Left lung (tissue), 4 donors: ENCODE measurements at regions not wholly inside any gene's neighbourhood (a gene's known extent, or its start where the extent isn't known, plus 50 kb on each side); places are given as distances from the start of the nearest gene placed in this dataset.

Experiments used
- ATAC-seq: fragments of 200-7000 bp; cut with Tn5 transposase; one replicate; pipeline ENCODE4 v1.9.1; 2020; ENCODE audit warnings: moderate library complexity
- DNase-seq, 4 donors: peaks; one replicate each; pipeline ENCODE4 v3.0.0-alpha.2; 2013 to 2020
- H3K27ac ChIP-seq, 2 donors: fragments of 200-600 bp; sonication (generic) in 1 of 2; one replicate each; pipeline versions ENCODE4 v1.5.0 to v1.8.0; 2020 to 2021
- H3K27me3 ChIP-seq, 2 donors: fragments of 200-600 bp; sonication (generic) in 1 of 2; one replicate each; pipeline versions ENCODE4 v1.5.0 to v1.8.0; 2020 to 2021
- H3K36me3 ChIP-seq, 2 donors: fragments of 200-600 bp; sonication (generic) in 1 of 2; one replicate each; pipeline versions ENCODE4 v1.5.0 to v1.8.0; 2020 to 2021
- H3K4me1 ChIP-seq, 2 donors: fragments of 200-600 bp; one replicate each; pipeline ENCODE4 v1.8.0; 2021
- H3K4me3 ChIP-seq, 2 donors: fragments of 200-600 bp; sonication (generic) in 1 of 2; one replicate each; pipeline versions ENCODE4 v1.5.0 to v1.8.0; 2020 to 2021; ENCODE audit warnings: mild to moderate bottlenecking in 1 of 2
- H3K9me3 ChIP-seq, 2 donors: fragments of 200-600 bp; sonication (generic) in 1 of 2; one replicate each; pipeline versions ENCODE4 v1.5.0 to v1.8.0; 2020 to 2021
- CTCF ChIP-seq, 2 donors: fragments of 200-600 bp; sonication (generic) in 1 of 2; IDR thresholded peaks; one replicate each; pipeline versions ENCODE4 v1.5.0 to v1.8.0; 2021; ENCODE audit warnings: antibody characterized with exemption in 2 of 2
- intact Hi-C, 2 donors: fragments of 100-400 bp; cut with DNase I; formaldehyde crosslinking; loops; one replicate each; pipeline versions ENCODE4 v1.11.2 to v1.14.2; 2022
- donor health status: DM: no; HTN: yes; CAD: no.
- donor health status: DM: no; HTN: no; CAD: no.

GRCh38 chr2:6036211-6036610 is 344.0 kb downstream of the SOX11 start:
- no peak overlapping the region for H3K27ac ChIP-seq
- H3K4me3 ChIP-seq, result no peak overlapping the region
- no peak for TF ChIP-seq CTCF (IDR thresholded peaks at IDR 0.05)
- DNase-seq (no peak), ATAC-seq (no peak)
- intact Hi-C loops, result no loop called here
- H3K9me3 ChIP-seq, result no peaks in the 10 kb centered on the region
- no peaks in the 10 kb centered on the region for H3K4me1 ChIP-seq
- H3K27me3 ChIP-seq, result no peaks in the 10 kb centered on the region
- no peaks in the 10 kb centered on the region for H3K36me3 ChIP-seq

- intact Hi-C loops, result no loop called here
These were observed 351.1 kb downstream of the SOX11 start for GRCh38 chr2:6043238-6043637.

GRCh38 chr2:6052649-6053048 is 360.5 kb downstream of the SOX11 start:
- Histone ChIP-seq H3K36me3 (no peaks in the 10 kb centered on the region), H3K9me3 (no peaks in the 10 kb centered on the region), H3K4me1 (no peaks in the 10 kb centered on the region), H3K27me3 (no peaks in the 10 kb centered on the region), H3K4me3 (no peak overlapping the region), H3K27ac (no peak overlapping the region)
- no peak for DNase-seq
- ATAC-seq, result no peak
- no peak for TF ChIP-seq CTCF (IDR thresholded peaks at IDR 0.05)
- intact Hi-C loops, result no loop called here

More at GRCh38 chr2:6043238-6043637, 351.1 kb downstream of the SOX11 start:
- no peak for TF ChIP-seq CTCF (IDR thresholded peaks at IDR 0.05)
- DNase-seq (no peak), ATAC-seq (no peak)
- no peaks in the 10 kb centered on the region for H3K36me3 ChIP-seq
- no peaks in the 10 kb centered on the region for H3K27me3 ChIP-seq
- H3K27ac ChIP-seq, result no peak overlapping the region
- no peak overlapping the region for H3K4me3 ChIP-seq
- no peaks in the 10 kb centered on the region for H3K4me1 ChIP-seq
- H3K9me3 ChIP-seq, result peaks cover 0 to 10% of the 10 kb centered on the region in 2 donors

GRCh38 chr2:6053743-6054142 is 361.6 kb downstream of the SOX11 start:
- DNase-seq (no peak), ATAC-seq (no peak)
- intact Hi-C loops, result no loop called here
- H3K27me3 ChIP-seq, result no peaks in the 10 kb centered on the region
- no peak overlapping the region for H3K4me3 ChIP-seq
- H3K4me1 ChIP-seq, result no peaks in the 10 kb centered on the region
- no peak overlapping the region for H3K27ac ChIP-seq
- no peaks in the 10 kb centered on the region for H3K36me3 ChIP-seq
- H3K9me3 ChIP-seq, result no peaks in the 10 kb centered on the region
- no peak for TF ChIP-seq CTCF (IDR thresholded peaks at IDR 0.05)

- DNase-seq, result no peak
- no peak for TF ChIP-seq CTCF (IDR thresholded peaks at IDR 0.05)
- Histone ChIP-seq H3K27ac (no peak overlapping the region), H3K36me3 (no peaks in the 10 kb centered on the region), H3K9me3 (no peaks in the 10 kb centered on the region), H3K4me3 (no peak overlapping the region), H3K4me1 (no peaks in the 10 kb centered on the region), H3K27me3 (no peaks in the 10 kb centered on the region)
- ATAC-seq, result no peak
- intact Hi-C loops, result no loop called here
These were observed 362.0 kb downstream of the SOX11 start for GRCh38 chr2:6054161-6054671.
